Spinal cord (tissue), 9 donors: ENCODE measurements at regions not wholly inside any gene's neighbourhood (a gene's known extent, or its start where the extent isn't known, plus 50 kb on each side); places are given as distances from the start of the nearest gene placed in this dataset.

Experiments used
- DNase-seq, 6 donors: peaks; one replicate each; pipeline versions ENCODE4 v3.0.0 to v3.0.0-alpha.2; 2013 to 2015; ENCODE audit warnings: low spot score in 6 of 6, low read depth in 4 of 6
- H3K27ac ChIP-seq: one replicate; pipeline ENCODE4 v1.5.1; 2013; ENCODE audit warnings: low read depth, low read length, control low read depth
- H3K27me3 ChIP-seq: one replicate; pipeline ENCODE4 v1.6.1; 2013; ENCODE audit warnings: low read length; ENCODE audit not compliant: control insufficient read depth, insufficient read depth
- H3K36me3 ChIP-seq: one replicate; pipeline ENCODE4 v1.6.1; 2013; ENCODE audit warnings: low read length; ENCODE audit not compliant: control insufficient read depth, insufficient read depth
- H3K4me1 ChIP-seq: one replicate; pipeline ENCODE4 v1.6.1; 2013; ENCODE audit warnings: low read length; ENCODE audit not compliant: control insufficient read depth, insufficient read depth
- H3K4me3 ChIP-seq: one replicate; pipeline ENCODE4 v1.5.1; 2013; ENCODE audit warnings: low read depth, low read length, control low read depth
- H3K9me3 ChIP-seq: one replicate; pipeline ENCODE4 v1.6.1; 2013; ENCODE audit warnings: low read length; ENCODE audit not compliant: control insufficient read depth, insufficient read depth
- WGBS: methylation state at CpG from one replicate; pipeline ENCODE4 v1.1.5; 2013; ENCODE audit warnings: missing lambda C conversion rate; ENCODE audit not compliant: insufficient coverage; 5-methylcytosine and 5-hydroxymethylcytosine counted together
- donor health status: healthy.

DNA sequence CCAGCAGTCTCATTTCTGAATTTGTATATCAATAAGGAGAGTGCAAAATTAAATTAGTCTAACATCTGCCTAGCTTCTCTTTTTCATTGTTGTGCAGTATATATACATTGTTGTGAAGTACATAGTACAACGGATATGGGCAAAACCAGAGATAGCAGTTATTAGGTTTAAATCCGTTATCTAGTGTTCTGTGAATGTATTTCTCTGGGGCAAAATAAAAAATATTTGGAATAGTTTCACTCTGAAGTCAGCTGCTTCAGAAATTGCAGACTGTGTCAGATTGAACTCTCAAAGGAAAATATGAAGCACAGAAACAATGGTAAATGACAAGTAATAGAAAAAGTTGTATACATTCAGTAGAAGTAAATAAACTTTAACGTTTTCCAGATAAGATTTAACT is 836.5 kb upstream of the CXADR start:
- H3K9me3 ChIP-seq = no peaks in the 10 kb centered on the region
- DNase-seq = no peak
- H3K27ac ChIP-seq = no peak overlapping the region
- 86% methylated on average over 1 of the region's 3 CpGs for WGBS
- no peaks in the 10 kb centered on the region for H3K4me1 ChIP-seq
- H3K36me3 ChIP-seq = no peaks in the 10 kb centered on the region
- H3K27me3 ChIP-seq = no peaks in the 10 kb centered on the region
- no peak overlapping the region for H3K4me3 ChIP-seq

DNA sequence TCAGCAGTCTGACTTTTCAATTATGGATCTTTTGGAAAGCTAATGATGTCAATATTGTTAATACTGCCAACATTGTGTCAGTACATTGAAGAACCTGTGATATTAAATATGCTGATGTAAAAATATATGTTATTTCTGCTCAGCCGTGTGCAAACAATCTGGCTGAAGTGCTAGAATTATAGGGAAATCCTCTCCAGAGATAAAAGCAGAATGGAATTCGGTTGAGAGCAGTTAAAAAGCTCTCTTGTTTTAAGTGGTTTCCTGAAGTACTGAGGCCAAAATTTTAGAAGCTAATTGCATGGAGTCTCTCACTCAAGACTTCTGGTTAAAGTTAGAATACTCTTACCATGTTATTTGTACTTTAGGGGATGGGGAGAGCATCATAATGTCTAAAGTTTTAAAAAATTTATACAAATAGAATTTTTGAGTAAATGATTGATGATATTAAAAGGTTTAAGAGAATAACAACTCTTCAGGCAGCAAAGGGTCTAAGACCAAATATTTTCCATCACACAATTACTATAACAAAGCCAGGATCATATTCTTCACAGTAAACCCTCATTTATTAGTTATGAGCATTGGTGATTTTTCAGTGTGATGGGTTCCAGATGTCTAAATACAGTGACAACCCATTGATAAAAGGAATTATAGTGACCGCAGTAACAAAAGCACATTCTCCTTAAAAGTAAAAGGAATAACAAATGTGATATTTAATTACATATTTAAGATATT is 834.2 kb upstream of the CXADR start:
- DNase-seq = peak in 1 of 6 donors; percentile 5
- Histone ChIP-seq H3K9me3 (no peaks in the 10 kb centered on the region), H3K4me1 (no peaks in the 10 kb centered on the region), H3K36me3 (no peaks in the 10 kb centered on the region), H3K27ac (no peak overlapping the region), H3K4me3 (no peak overlapping the region), H3K27me3 (no peaks in the 10 kb centered on the region)
- 40% methylated on average over 1 of the region's 3 CpGs for WGBS

DNA sequence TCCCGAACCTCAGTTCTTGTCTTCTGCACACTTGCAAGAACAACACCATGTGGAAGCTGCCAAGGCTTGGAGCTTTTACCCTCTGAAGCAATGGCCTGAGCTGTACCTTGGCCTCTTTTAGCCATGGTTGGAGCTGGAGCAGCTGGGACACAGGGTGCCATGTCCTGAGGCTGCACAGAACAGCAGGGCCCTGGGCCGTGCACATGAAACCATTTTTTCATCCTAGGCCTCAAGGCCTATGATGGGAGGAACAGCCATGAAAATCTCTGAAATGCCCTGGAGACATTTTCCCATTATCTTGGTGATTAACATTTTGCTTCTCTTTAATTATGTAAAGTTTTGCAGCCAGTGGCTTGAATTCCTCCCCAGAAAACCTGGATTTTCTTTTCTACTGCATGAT is 817.8 kb upstream of the CXADR start:
- Histone ChIP-seq H3K4me3 (no peak overlapping the region), H3K27ac (no peak overlapping the region), H3K27me3 (no peaks in the 10 kb centered on the region), H3K9me3 (peaks cover 3% of the 10 kb centered on the region), H3K36me3 (no peaks in the 10 kb centered on the region), H3K4me1 (no peaks in the 10 kb centered on the region)
- DNase-seq = no peak
- 100% methylated on average over 2 of the region's 2 CpGs for WGBS

- H3K27me3 ChIP-seq = no peaks in the 10 kb centered on the region
- WGBS = no CpG with 5 or more reads among the region's 2 CpGs
- H3K9me3 ChIP-seq = no peaks in the 10 kb centered on the region
- no peak overlapping the region for H3K27ac ChIP-seq
- H3K4me3 ChIP-seq = no peak overlapping the region
- no peaks in the 10 kb centered on the region for H3K36me3 ChIP-seq
- no peaks in the 10 kb centered on the region for H3K4me1 ChIP-seq
- no peak for DNase-seq
Observed at GRCh38 chr21:16707274-16707673, 805.6 kb upstream of the CXADR start.

DNA sequence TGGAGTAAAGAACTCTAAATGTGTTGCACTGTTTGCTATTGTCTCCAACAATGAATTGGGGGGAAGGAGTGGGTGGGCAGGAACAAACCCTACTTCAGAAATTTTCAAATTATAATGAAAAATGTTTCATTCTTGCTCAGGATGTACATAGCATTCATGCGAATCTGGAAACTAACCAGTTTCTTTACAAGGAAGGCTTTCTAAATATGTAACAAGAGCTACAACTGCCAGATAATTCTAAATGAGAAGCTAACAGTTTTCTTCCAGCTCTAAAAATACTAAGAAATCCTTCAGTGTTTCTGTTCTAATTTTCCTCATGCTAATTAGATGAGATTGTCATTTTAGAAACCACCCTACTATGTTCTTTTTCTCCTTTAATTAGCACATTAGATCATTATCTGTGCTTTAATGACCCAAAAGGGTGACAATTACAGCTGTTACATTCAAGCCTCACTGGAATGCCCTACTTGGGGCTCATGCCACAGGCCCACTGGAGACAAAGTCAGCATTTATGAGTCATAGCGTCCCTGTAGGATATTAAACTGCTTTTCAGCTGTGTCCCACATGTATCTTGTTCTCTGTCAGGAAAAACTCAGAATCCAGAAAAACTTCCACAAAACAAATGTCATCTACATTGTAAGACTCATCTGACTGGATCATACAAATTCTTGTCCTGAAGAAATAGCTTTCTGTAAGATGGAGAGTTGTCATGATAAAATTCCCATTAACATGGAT is 804.6 kb upstream of the CXADR start:
- Histone ChIP-seq H3K9me3 (no peaks in the 10 kb centered on the region), H3K27me3 (no peaks in the 10 kb centered on the region), H3K4me3 (no peak overlapping the region), H3K36me3 (no peaks in the 10 kb centered on the region), H3K27ac (no peak overlapping the region), H3K4me1 (no peaks in the 10 kb centered on the region)
- no CpG with 5 or more reads among the region's 2 CpGs for WGBS
- peak in 1 of 6 donors; percentile 31 for DNase-seq

GRCh38 chr21:16709866-16710550 is 802.8 kb upstream of the CXADR start:
- H3K27ac ChIP-seq = no peak overlapping the region
- H3K36me3 ChIP-seq = no peaks in the 10 kb centered on the region
- no peaks in the 10 kb centered on the region for H3K4me1 ChIP-seq
- 40% methylated on average over 1 of the region's 5 CpGs for WGBS
- no peak for DNase-seq
- H3K4me3 ChIP-seq = no peak overlapping the region
- no peaks in the 10 kb centered on the region for H3K27me3 ChIP-seq
- H3K9me3 ChIP-seq = no peaks in the 10 kb centered on the region

GRCh38 chr21:16711757-16712156 is 801.1 kb upstream of the CXADR start:
- Histone ChIP-seq H3K4me3 (no peak overlapping the region), H3K27ac (no peak overlapping the region), H3K27me3 (no peaks in the 10 kb centered on the region), H3K36me3 (no peaks in the 10 kb centered on the region), H3K9me3 (no peaks in the 10 kb centered on the region), H3K4me1 (no peaks in the 10 kb centered on the region)
- WGBS = no CpG with 5 or more reads among the region's 2 CpGs
- no peak for DNase-seq

GRCh38 chr21:16713331-16714117 is 799.3 kb upstream of the CXADR start:
- no peaks in the 10 kb centered on the region for H3K27me3 ChIP-seq
- DNase-seq = no peak
- no peak overlapping the region for H3K4me3 ChIP-seq
- H3K4me1 ChIP-seq = no peaks in the 10 kb centered on the region
- 98% methylated on average over 3 of the region's 4 CpGs for WGBS
- H3K36me3 ChIP-seq = no peaks in the 10 kb centered on the region
- no peak overlapping the region for H3K27ac ChIP-seq
- H3K9me3 ChIP-seq = no peaks in the 10 kb centered on the region

- WGBS = 46% methylated on average over 6 of the region's 8 CpGs
- Histone ChIP-seq H3K27me3 (no peaks in the 10 kb centered on the region), H3K27ac (no peak overlapping the region), H3K9me3 (no peaks in the 10 kb centered on the region), H3K36me3 (no peaks in the 10 kb centered on the region), H3K4me1 (peaks cover 4% of the 10 kb centered on the region), H3K4me3 (no peak overlapping the region)
- DNase-seq = peak in 1 of 6 donors; percentile 74
Observed at GRCh38 chr21:16740511-16740910, 772.3 kb upstream of the CXADR start.
